ENCODE measurements at regions not wholly inside any gene's neighbourhood (a gene's known extent, or its start where the extent isn't known, plus 50 kb on each side); places are given as distances from the start of the nearest gene placed in this dataset.

DNA sequence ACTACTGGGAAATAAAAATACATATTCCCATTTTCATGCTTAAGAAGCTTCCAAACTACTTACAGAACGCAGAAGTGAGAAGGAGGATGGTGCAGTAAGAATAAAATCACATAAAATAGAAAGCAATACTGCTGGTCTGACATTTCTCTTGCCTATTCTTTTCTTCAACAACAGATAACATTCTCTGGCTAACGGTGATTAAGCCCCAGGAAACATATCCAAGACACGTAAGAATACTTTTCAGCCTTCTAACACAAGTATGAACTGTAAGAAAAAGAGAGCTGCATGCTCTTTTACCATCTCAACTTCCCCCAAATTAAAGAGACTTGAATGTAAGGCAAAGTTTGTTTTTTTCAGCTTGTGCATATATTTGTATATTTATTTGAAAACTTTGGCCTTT is 156.1 kb upstream of the TARS1 start (continued):
- TF ChIP-seq, protein P1, sequence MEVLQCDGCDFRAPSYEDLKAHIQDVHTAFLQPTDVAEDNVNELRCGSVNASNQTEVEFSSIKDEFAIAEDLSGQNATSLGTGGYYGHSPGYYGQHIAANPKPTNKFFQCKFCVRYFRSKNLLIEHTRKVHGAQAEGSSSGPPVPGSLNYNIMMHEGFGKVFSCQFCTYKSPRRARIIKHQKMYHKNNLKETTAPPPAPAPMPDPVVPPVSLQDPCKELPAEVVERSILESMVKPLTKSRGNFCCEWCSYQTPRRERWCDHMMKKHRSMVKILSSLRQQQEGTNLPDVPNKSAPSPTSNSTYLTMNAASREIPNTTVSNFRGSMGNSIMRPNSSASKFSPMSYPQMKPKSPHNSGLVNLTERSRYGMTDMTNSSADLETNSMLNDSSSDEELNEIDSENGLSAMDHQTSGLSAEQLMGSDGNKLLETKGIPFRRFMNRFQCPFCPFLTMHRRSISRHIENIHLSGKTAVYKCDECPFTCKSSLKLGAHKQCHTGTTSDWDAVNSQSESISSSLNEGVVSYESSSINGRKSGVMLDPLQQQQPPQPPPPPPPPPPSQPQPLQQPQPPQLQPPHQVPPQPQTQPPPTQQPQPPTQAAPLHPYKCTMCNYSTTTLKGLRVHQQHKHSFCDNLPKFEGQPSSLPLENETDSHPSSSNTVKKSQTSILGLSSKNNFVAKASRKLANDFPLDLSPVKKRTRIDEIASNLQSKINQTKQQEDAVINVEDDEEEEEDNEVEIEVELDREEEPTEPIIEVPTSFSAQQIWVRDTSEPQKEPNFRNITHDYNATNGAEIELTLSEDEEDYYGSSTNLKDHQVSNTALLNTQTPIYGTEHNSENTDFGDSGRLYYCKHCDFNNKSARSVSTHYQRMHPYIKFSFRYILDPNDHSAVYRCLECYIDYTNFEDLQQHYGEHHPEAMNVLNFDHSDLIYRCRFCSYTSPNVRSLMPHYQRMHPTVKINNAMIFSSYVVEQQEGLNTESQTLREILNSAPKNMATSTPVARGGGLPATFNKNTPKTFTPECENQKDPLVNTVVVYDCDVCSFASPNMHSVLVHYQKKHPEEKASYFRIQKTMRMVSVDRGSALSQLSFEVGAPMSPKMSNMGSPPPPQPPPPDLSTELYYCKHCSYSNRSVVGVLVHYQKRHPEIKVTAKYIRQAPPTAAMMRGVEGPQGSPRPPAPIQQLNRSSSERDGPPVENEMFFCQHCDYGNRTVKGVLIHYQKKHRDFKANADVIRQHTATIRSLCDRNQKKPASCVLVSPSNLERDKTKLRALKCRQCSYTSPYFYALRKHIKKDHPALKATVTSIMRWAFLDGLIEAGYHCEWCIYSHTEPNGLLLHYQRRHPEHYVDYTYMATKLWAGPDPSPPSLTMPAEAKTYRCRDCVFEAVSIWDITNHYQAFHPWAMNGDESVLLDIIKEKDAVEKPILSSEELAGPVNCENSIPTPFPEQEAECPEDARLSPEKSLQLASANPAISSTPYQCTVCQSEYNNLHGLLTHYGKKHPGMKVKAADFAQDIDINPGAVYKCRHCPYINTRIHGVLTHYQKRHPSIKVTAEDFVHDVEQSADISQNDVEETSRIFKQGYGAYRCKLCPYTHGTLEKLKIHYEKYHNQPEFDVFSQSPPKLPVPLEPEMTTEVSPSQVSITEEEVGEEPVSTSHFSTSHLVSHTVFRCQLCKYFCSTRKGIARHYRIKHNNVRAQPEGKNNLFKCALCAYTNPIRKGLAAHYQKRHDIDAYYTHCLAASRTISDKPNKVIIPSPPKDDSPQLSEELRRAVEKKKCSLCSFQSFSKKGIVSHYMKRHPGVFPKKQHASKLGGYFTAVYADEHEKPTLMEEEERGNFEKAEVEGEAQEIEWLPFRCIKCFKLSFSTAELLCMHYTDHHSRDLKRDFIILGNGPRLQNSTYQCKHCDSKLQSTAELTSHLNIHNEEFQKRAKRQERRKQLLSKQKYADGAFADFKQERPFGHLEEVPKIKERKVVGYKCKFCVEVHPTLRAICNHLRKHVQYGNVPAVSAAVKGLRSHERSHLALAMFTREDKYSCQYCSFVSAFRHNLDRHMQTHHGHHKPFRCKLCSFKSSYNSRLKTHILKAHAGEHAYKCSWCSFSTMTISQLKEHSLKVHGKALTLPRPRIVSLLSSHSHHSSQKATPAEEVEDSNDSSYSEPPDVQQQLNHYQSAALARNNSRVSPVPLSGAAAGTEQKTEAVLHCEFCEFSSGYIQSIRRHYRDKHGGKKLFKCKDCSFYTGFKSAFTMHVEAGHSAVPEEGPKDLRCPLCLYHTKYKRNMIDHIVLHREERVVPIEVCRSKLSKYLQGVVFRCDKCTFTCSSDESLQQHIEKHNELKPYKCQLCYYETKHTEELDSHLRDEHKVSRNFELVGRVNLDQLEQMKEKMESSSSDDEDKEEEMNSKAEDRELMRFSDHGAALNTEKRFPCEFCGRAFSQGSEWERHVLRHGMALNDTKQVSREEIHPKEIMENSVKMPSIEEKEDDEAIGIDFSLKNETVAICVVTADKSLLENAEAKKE (CRISPR knock-in tag; IDR thresholded peaks at IDR 0.05) = no peak
- TF ChIP-seq NANOG (IDR thresholded peaks at IDR 0.05; ENCODE audit: borderline replicate concordance) = no peak
- TF ChIP-seq, protein P2, sequence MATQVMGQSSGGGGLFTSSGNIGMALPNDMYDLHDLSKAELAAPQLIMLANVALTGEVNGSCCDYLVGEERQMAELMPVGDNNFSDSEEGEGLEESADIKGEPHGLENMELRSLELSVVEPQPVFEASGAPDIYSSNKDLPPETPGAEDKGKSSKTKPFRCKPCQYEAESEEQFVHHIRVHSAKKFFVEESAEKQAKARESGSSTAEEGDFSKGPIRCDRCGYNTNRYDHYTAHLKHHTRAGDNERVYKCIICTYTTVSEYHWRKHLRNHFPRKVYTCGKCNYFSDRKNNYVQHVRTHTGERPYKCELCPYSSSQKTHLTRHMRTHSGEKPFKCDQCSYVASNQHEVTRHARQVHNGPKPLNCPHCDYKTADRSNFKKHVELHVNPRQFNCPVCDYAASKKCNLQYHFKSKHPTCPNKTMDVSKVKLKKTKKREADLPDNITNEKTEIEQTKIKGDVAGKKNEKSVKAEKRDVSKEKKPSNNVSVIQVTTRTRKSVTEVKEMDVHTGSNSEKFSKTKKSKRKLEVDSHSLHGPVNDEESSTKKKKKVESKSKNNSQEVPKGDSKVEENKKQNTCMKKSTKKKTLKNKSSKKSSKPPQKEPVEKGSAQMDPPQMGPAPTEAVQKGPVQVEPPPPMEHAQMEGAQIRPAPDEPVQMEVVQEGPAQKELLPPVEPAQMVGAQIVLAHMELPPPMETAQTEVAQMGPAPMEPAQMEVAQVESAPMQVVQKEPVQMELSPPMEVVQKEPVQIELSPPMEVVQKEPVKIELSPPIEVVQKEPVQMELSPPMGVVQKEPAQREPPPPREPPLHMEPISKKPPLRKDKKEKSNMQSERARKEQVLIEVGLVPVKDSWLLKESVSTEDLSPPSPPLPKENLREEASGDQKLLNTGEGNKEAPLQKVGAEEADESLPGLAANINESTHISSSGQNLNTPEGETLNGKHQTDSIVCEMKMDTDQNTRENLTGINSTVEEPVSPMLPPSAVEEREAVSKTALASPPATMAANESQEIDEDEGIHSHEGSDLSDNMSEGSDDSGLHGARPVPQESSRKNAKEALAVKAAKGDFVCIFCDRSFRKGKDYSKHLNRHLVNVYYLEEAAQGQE (IDR thresholded peaks at IDR 0.05; ENCODE audit: unreplicated experiment) = no peak
- TF ChIP-seq, protein P3, sequence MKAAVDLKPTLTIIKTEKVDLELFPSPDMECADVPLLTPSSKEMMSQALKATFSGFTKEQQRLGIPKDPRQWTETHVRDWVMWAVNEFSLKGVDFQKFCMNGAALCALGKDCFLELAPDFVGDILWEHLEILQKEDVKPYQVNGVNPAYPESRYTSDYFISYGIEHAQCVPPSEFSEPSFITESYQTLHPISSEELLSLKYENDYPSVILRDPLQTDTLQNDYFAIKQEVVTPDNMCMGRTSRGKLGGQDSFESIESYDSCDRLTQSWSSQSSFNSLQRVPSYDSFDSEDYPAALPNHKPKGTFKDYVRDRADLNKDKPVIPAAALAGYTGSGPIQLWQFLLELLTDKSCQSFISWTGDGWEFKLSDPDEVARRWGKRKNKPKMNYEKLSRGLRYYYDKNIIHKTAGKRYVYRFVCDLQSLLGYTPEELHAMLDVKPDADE (IDR thresholded peaks at IDR 0.05) = no peak

DNA sequence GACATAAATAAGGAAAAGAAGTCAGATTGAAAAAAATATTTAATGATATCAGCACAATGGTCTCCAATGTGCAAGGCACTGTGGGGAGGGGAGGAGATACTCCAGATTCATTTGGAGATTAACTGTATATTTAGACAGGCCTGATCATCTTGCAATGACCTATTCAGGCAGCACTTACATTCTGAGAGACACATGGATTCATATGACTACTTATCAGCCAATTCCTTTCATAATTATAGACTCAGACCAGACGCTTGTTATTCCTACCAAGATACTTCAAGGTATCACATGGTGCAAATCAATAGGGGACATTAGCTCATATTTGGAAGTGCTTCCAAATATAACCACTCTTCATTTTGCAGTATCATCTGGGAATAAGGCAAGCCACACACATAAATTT is 153.5 kb upstream of the TARS1 start:
- Histone ChIP-seq H3K27me3 (ENCODE audit: insufficient read depth) (no peaks in the 10 kb centered on the region), H3K27ac (ENCODE audit: low read depth) (no peak overlapping the region), H2AFZ (no peak overlapping the region), H3K9me2 (ENCODE audit: insufficient read depth) (no peaks in the 10 kb centered on the region), H3K36me3 (ENCODE audit: insufficient read depth) (no peaks in the 10 kb centered on the region), H3F3A (replicated peaks; ENCODE audit: low read depth) (no peaks in the 10 kb centered on the region), H3K4me2 (no peak overlapping the region), H3K79me2 (replicated peaks; ENCODE audit: insufficient read depth) (no peaks in the 10 kb centered on the region), H4K20me1 (replicated peaks; ENCODE audit: insufficient read depth) (no peaks in the 10 kb centered on the region), H3K4me3 (no peak overlapping the region), H3K4me1 (ENCODE audit: insufficient read depth) (no peaks in the 10 kb centered on the region)
- ATAC-seq = no peak
- Mint-ChIP-seq H3K27me3 (ENCODE audit: insufficient read depth, low read depth, poor library complexity) (peaks cover 3% of the 10 kb centered on the region), H3K9me3 (no peaks in the 10 kb centered on the region), H3K36me3 (ENCODE audit: low read depth) (no peaks in the 10 kb centered on the region), H3K4me3 (no peak overlapping the region), H3K4me1 (peaks cover 3% of the 10 kb centered on the region; the same call in 2 of the 3 replicates), H3K27ac (no peak overlapping the region)
- DNase-seq (ENCODE audit: low spot score) = no peak
- TF ChIP-seq, protein P4, sequence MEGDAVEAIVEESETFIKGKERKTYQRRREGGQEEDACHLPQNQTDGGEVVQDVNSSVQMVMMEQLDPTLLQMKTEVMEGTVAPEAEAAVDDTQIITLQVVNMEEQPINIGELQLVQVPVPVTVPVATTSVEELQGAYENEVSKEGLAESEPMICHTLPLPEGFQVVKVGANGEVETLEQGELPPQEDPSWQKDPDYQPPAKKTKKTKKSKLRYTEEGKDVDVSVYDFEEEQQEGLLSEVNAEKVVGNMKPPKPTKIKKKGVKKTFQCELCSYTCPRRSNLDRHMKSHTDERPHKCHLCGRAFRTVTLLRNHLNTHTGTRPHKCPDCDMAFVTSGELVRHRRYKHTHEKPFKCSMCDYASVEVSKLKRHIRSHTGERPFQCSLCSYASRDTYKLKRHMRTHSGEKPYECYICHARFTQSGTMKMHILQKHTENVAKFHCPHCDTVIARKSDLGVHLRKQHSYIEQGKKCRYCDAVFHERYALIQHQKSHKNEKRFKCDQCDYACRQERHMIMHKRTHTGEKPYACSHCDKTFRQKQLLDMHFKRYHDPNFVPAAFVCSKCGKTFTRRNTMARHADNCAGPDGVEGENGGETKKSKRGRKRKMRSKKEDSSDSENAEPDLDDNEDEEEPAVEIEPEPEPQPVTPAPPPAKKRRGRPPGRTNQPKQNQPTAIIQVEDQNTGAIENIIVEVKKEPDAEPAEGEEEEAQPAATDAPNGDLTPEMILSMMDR (conservative IDR thresholded peaks at IDR 0.05; ENCODE audit: low read depth in 2 of 2) = no peak
- TF ChIP-seq ZNF331 (CRISPR knock-in tag; IDR thresholded peaks at IDR 0.05; ENCODE audit: low read depth) (no peak), JUNB (IDR thresholded peaks at IDR 0.05; ENCODE audit: unreplicated experiment) (no peak), NANOG (IDR thresholded peaks at IDR 0.05; ENCODE audit: borderline replicate concordance) (no peak), STAT1 (IDR thresholded peaks at IDR 0.05; ENCODE audit: unreplicated experiment) (no peak), POLR2AphosphoS5 (IDR thresholded peaks at IDR 0.05; ENCODE audit: low read depth) (no peak)
- TF ChIP-seq, protein P2 (IDR thresholded peaks at IDR 0.05; ENCODE audit: unreplicated experiment) = no peak

Data from GM23338 (cell line).